IPS-18a (cell line): ENCODE measurements at regions not wholly inside any gene's neighbourhood (a gene's known extent, or its start where the extent isn't known, plus 50 kb on each side); places are given as distances from the start of the nearest gene placed in this dataset.
"Not testable (repeated sequence)": the region's sequence is repeated elsewhere in the genome, so short reads cannot be mapped to it uniquely, and the experiment has no call there.

ENCODE experiments used
- H3K27ac ChIP-seq: one replicate; pipeline ENCODE4 v1.5.1; 2013; ENCODE audit warnings: low read length
- H3K27me3 ChIP-seq: one replicate; pipeline ENCODE4 v1.6.1; 2013; ENCODE audit warnings: mild to moderate bottlenecking, low read length; ENCODE audit not compliant: control insufficient read depth, insufficient read depth
- H3K36me3 ChIP-seq: one replicate; pipeline ENCODE4 v1.6.1; 2013; ENCODE audit warnings: low read depth, low read length; ENCODE audit not compliant: control insufficient read depth
- H3K4me1 ChIP-seq: one replicate; pipeline ENCODE4 v1.6.1; 2013; ENCODE audit warnings: low read depth, low read length; ENCODE audit not compliant: control insufficient read depth
- H3K4me3 ChIP-seq: one replicate; pipeline ENCODE4 v1.5.1; 2013; ENCODE audit warnings: low read length
- H3K9ac ChIP-seq: one replicate; pipeline ENCODE4 v1.6.1; 2013; ENCODE audit warnings: mild to moderate bottlenecking, low read length, moderate library complexity
- H3K9me3 ChIP-seq: one replicate; pipeline ENCODE4 v1.6.1; 2013; ENCODE audit warnings: low read depth, low read length; ENCODE audit not compliant: control insufficient read depth

DNA sequence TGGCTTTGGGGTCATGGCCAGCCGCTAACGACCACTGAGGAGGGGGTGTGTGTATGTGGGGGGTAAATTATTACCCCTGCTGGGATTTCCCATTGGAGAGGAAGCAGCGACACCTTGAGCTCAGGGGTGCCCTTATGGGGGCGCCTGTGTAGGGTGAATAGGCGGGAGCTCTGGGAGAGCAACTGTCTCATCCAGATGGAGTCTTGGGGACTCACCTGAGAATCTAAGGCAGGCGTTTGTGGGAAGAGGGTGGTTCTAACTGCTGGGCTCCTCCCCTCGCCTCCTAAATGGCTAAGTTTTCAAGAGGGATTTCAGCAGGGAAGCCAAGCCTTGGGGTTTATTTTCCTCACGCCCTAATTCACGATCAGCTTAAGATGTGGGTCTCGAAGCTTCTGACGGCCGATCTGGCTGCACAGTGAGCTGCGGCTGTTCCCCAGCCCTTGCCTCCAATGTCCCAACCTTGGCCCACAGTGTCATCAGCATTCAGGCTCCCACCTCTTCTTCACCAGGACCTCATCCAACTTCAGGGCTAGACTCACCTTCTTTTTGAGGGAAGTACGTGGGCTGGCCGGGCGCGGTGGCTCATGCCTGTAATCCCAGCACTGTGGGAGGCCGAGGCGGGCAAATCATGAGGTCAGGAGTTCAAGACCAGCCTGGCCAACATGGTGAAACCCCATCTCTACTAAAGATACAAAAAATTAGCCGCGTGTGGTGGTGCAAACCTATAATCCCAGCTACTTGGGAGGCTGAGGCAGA is 136.9 kb upstream of the EEF2KMT start:
- H3K9me3 ChIP-seq = no peaks in the 10 kb centered on the region
- H3K9ac ChIP-seq = no peak overlapping the region
- H3K27me3 ChIP-seq = peaks cover 11% of the 10 kb centered on the region
- H3K4me3 ChIP-seq = no peak overlapping the region
- H3K4me1 ChIP-seq = no peaks in the 10 kb centered on the region
- no peak overlapping the region for H3K27ac ChIP-seq
- H3K36me3 ChIP-seq = no peaks in the 10 kb centered on the region

DNA sequence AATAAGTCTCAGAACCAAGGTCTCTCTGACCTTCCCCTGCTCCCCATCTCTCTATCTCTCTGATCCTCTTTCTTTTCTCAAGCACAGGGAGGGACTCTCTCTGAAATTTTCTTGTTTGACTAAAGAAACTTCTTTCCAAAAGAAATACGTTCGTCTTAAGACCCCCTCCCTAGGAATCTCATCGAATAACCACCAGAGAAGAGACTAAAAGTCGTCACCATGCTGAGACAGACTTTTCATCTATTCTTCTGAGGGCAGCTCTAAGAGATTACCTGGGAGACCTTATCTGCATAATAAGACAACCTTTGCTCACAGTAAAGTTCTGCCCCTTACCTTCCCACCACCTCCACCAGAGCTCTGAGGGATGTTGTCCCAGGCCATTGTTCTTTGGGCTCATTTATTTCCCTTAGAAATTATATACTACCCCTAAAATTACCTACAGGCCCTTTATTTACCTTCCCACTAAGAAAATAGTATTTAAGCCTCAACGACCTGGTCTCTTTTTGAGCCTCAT is 133.7 kb upstream of the EEF2KMT start:
- Histone ChIP-seq H3K27me3 (no peaks in the 10 kb centered on the region), H3K36me3 (no peaks in the 10 kb centered on the region), H3K9me3 (no peaks in the 10 kb centered on the region), H3K27ac (no peak overlapping the region), H3K9ac (no peak overlapping the region), H3K4me3 (no peak overlapping the region), H3K4me1 (no peaks in the 10 kb centered on the region)

DNA sequence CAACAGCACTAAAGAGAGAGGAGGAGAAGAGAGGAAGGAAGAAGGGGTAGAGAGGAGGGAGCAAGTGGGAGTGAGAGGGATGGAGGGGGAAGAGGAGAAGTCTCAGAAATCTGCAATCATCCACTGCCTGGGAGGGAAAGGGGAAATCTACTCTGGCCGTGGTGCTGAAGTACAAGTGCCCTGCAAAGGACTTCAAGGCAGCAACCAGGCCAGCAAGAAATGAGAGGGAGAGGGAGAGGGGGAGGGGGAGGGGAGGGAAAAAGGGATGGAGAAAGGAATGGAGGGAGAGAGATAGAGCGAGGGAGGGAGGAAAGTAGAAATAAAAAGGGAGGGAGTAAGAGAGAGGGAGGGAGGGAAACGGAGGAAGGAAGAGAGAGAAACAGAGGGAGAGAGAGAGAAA is 130.8 kb upstream of the EEF2KMT start:
- Histone ChIP-seq H3K4me3 (no peak overlapping the region), H3K27ac (no peak overlapping the region), H3K4me1 (peaks cover 5% of the 10 kb centered on the region), H3K9ac (no peak overlapping the region), H3K27me3 (no peaks in the 10 kb centered on the region), H3K9me3 (no peaks in the 10 kb centered on the region), H3K36me3 (no peaks in the 10 kb centered on the region)

DNA sequence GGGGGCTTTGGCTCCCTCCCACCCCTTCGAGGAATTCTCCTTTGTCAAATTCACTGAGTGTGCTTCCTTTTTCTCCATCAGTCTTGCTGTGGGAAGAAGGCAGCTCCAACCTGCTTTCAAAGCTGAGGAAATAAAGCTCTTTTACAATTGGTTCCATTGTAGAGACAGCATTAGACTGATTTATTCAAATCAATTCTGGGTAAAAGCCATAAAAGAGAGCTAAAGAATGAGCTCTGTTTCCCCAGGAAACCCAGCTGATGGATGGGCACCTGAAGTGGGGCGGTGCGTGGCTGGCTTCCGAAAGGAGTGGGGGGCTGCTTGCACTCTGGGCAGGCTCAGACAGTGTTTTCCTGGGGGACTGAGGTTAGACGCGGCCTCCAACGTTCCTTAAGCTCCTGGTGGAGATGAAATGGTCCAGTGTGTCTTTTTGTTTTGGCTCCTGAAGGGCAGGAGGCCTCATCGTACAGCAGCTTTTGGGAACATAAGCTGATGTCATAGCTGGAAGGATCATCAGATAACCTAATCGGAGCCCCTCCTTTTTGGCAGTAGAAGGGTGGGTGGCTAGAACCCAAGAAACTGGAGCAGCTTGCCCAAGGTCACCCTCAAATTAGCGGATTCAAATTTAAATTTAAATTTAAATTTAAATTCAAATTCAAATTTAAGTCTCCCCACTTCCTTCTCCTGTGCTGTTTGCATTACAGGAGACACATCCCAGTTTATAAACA is 128.5 kb upstream of the EEF2KMT start:
- no peaks in the 10 kb centered on the region for H3K36me3 ChIP-seq
- peaks cover 5% of the 10 kb centered on the region for H3K4me1 ChIP-seq
- no peak overlapping the region for H3K4me3 ChIP-seq
- no peaks in the 10 kb centered on the region for H3K9me3 ChIP-seq
- H3K9ac ChIP-seq = no peak overlapping the region
- H3K27ac ChIP-seq = no peak overlapping the region
- H3K27me3 ChIP-seq = no peaks in the 10 kb centered on the region

DNA sequence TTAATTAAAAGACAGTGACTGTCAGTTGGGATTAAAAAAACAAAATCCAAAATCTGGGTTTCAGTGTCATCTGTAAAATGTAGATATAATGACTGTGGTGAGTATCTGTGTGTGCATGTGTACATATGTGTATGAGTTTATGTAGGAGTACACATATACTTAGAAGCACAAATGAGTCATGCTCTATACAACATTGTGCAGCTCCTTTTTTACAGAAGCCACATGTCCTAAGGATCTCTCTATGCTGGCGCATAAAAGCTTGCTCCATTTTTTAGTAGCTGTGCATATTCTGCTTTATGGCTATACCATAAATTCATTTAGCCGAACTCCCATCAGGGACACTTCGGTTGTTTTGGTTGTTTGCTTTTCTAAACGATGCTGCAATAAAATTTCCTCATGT is 125.2 kb upstream of the EEF2KMT start:
- no peak overlapping the region for H3K4me3 ChIP-seq
- peaks cover 5% of the 10 kb centered on the region for H3K4me1 ChIP-seq
- no peaks in the 10 kb centered on the region for H3K36me3 ChIP-seq
- no peaks in the 10 kb centered on the region for H3K27me3 ChIP-seq
- no peak overlapping the region for H3K9ac ChIP-seq
- no peak overlapping the region for H3K27ac ChIP-seq
- no peaks in the 10 kb centered on the region for H3K9me3 ChIP-seq

DNA sequence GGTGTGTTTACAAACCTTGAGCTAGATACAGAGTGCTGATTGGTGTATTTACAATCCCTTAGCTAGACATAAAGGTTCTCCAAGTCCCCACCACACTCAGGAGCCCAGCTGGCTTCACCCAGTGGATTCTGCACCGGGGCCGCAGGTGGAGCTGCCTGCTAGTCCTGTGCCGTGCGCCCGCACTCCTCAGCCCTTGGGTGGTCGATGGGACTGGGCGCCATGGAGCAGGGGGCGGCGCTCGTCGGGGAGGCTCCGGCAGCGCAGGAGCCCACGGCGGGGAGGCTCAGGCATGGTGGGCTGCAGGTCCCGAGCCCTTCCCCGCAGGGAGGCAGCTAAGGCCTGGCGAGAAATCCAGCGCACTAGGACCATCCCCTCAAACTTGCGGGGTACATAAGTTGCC is 124.2 kb upstream of the EEF2KMT start:
- not testable (repeated sequence) for H3K4me1 ChIP-seq, H3K27ac ChIP-seq, H3K9ac ChIP-seq, H3K4me3 ChIP-seq, H3K27me3 ChIP-seq, H3K36me3 ChIP-seq, H3K9me3 ChIP-seq

DNA sequence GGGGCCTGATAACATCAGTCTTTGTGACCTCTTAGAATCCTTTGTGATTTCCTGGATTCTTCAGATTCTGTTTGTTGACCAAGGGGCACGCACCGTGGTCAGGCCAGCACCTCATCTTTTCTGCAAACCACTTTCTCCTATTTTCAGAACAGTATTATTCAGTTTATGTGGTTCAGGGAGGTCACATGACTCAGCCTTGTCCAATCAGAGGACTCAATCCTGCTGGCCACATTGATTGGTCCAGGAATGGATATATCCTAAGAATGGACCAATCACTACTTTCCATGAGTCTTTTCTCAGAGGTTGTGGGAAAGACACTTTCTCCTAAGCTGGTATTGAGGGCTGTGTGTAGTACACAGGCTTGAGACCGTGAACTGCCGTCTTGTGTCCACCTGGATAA is 123.1 kb upstream of the EEF2KMT start:
- H3K9ac ChIP-seq = no peak overlapping the region
- H3K27me3 ChIP-seq = no peaks in the 10 kb centered on the region
- H3K4me1 ChIP-seq = peaks cover under 1% of the 10 kb centered on the region
- no peak overlapping the region for H3K27ac ChIP-seq
- no peaks in the 10 kb centered on the region for H3K36me3 ChIP-seq
- no peaks in the 10 kb centered on the region for H3K9me3 ChIP-seq
- no peak overlapping the region for H3K4me3 ChIP-seq

DNA sequence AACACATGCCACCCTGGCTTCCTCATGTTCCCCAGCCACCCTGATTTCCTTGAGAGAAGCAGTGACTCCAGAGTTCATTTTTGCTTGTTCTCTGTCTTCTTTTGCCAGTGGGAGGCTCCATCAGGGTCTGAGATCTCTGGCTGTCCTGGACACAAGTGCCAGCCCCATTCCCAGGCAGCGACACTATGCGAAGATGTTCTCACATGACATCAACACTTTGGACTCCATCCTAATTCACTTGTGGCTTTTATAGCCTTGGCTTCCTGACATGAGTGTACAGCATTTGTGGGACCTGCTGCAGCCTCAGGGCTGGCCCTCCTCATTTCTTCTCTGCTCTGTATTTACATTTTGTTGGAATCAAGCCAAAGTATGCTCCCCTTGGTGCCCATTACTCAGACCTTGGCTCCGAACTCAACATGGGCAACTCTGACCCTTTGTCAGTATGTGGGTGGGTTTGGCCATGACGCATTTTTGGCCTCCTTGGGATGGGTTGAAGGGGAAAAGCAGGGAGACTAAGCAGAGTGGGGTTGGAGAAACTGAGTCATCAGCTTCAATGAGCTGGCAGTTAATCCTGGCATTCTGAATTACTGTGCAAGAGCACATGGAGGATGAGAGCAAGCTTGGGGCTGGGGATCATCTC is 119.0 kb upstream of the EEF2KMT start:
- Histone ChIP-seq H3K9ac (no peak overlapping the region), H3K9me3 (no peaks in the 10 kb centered on the region), H3K4me3 (no peak overlapping the region), H3K36me3 (no peaks in the 10 kb centered on the region), H3K4me1 (peaks cover 11% of the 10 kb centered on the region), H3K27ac (no peak overlapping the region), H3K27me3 (peaks cover 6% of the 10 kb centered on the region)

DNA sequence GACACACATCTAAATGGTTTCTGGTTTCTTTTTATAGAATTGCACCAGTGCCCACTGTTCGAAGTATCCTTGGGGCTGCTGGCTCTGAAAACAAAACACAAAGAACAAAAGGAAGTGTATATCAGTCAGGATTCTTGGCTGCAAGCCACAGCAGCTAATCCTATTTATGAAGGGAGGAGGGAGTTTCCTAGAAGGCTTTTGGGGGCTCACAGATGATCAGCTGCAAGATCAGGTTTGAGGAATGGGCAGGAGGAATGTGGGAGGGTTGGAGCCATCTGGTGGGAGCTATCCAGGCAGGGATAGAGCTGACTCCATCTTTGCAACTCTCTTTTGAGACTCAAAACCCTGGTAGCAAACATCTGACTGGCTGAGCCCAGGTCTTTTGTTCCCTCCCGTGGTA is 118.3 kb upstream of the EEF2KMT start:
- H3K9ac ChIP-seq = no peak overlapping the region
- H3K27ac ChIP-seq = no peak overlapping the region
- H3K9me3 ChIP-seq = no peaks in the 10 kb centered on the region
- H3K4me1 ChIP-seq = peaks cover 11% of the 10 kb centered on the region
- H3K27me3 ChIP-seq = peaks cover 6% of the 10 kb centered on the region
- H3K4me3 ChIP-seq = no peak overlapping the region
- H3K36me3 ChIP-seq = no peaks in the 10 kb centered on the region

DNA sequence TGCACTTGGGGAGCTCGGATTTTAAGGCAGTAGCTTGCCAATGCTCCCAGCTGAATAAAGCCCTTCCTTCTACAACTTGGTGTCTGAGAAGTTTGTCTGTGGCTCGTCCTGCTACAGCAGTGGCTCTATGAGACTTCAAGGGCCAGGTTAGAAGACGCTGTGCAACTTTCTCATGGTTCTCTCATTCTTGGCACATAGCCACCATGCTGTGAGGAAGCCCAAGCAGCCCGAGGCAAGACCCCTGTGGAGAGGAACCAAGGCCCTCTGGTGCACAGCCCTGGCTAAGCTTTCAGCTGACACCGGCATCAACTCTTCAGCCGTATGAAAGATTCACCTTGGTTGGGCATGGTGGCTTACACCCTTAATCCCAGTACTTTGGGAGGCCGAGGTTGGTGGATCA is 116.9 kb upstream of the EEF2KMT start:
- H3K27ac ChIP-seq = no peak overlapping the region
- H3K9me3 ChIP-seq = no peaks in the 10 kb centered on the region
- no peaks in the 10 kb centered on the region for H3K36me3 ChIP-seq
- no peak overlapping the region for H3K9ac ChIP-seq
- no peak overlapping the region for H3K4me3 ChIP-seq
- peaks cover 11% of the 10 kb centered on the region for H3K4me1 ChIP-seq
- peaks cover 6% of the 10 kb centered on the region for H3K27me3 ChIP-seq

DNA sequence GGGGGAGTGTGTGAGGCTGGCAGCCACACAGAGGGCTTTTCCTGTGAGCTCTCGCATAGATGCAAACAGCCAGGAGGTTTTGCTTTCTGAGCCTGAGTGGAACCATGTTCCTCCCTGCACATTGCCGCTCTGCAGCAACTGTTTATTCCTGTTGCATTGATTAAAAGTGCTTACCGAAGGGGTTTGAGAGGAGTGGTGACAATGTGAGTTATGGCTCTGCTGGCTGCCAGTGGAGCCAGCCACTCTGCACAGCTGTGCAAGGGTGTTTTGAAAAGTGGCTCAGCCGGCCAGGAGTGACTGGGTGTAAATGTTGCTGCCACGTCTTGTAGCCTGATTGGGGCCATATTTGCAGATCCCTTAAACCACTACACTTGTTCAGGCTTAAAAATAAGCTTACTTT is 114.9 kb upstream of the EEF2KMT start:
- not testable (repeated sequence) for H3K9ac ChIP-seq, H3K4me3 ChIP-seq, H3K27me3 ChIP-seq, H3K9me3 ChIP-seq, H3K36me3 ChIP-seq, H3K27ac ChIP-seq
- peaks cover 11% of the 10 kb centered on the region for H3K4me1 ChIP-seq
